ENCODE measurements at regions not wholly inside any gene's neighbourhood (a gene's known extent, or its start where the extent isn't known, plus 50 kb on each side); places are given as distances from the start of the nearest gene placed in this dataset.

- DNase-seq (ENCODE audit: low spot score), result no peak
These were observed 58.8 kb upstream of the MOCS1 start for GRCh38 chr6:39992861-39993622.

Measured in germinal center (tissue), 1 donor.